Endothelial cell of umbilical vein (primary cell): ENCODE measurements at regions not wholly inside any gene's neighbourhood (a gene's known extent, or its start where the extent isn't known, plus 50 kb on each side); places are given as distances from the start of the nearest gene placed in this dataset.

Source experiments
- BruUV-seq: library from RNA; stranded (reverse); fragments of 400-500 nt; replicated peaks from 2 replicates; lab custom pipeline; 2021; lab: Mats Ljungman, UMichigan
- CTCF ChIA-PET: fragments of 300-600, 350-600 bp; sonication (Branson Sonifier 250); formaldehyde crosslinking; loops from one replicate; lab custom pipeline; 2021; ENCODE audit warnings: antibody characterized with exemption, inconsistent platforms; lab: Charles Lee
- POLR2A ChIA-PET: fragments of 300-600, 350-600 bp; sonication (Branson Sonifier 250); formaldehyde crosslinking; loops from one replicate; lab custom pipeline; 2021; ENCODE audit warnings: antibody characterized with exemption, inconsistent platforms; lab: Charles Lee
- DNase-seq: peaks from one replicate; pipeline ENCODE4 v3.0.0-alpha.2; 2011; ENCODE audit warnings: low read depth, low spot score
- FAIRE-seq: peaks from 2 replicates; lab custom pipeline; 2011; peaks lifted over from hg19 to GRCh38; lab: Jason Lieb, UNC
- H2AFZ ChIP-seq: 2 replicates; pipeline ENCODE4 v1.6.0; 2012; ENCODE audit warnings: low read depth, low read length, control low read depth, inconsistent platforms
- H3K27ac ChIP-seq: 2 replicates; pipeline ENCODE4 v1.5.1; 2011; ENCODE audit warnings: low read depth, mild to moderate bottlenecking, control low read depth, low read length, moderate library complexity; ENCODE audit not compliant: insufficient read depth
- H3K27me3 ChIP-seq, 2 experiments: 2 replicates each; pipeline versions ENCODE4 v1.6.0 to v1.6.1; 2011; ENCODE audit warnings: low read length in 2 of 2, mixed read lengths in 1 of 2; ENCODE audit not compliant: control insufficient read depth in 2 of 2, insufficient read depth in 2 of 2
- H3K36me3 ChIP-seq, 2 experiments: 2 replicates in 1 of 2; 3 replicates in 1 of 2; pipeline ENCODE4 v1.5.1; 2011; ENCODE audit warnings: low read length in 2 of 2, mild to moderate bottlenecking in 1 of 2, moderate library complexity in 1 of 2; ENCODE audit not compliant: control insufficient read depth in 2 of 2, insufficient read depth in 2 of 2; ENCODE audit errors: extremely low read depth in 1 of 2
- H3K4me1 ChIP-seq: 3 replicates; pipeline ENCODE4 v1.5.1; 2011; ENCODE audit warnings: mild to moderate bottlenecking, low read length; ENCODE audit not compliant: control insufficient read depth, insufficient read depth; ENCODE audit errors: extremely low read depth
- H3K4me2 ChIP-seq: 2 replicates; pipeline ENCODE4 v1.6.1; 2011; ENCODE audit warnings: low read length, control low read depth, mixed read lengths; ENCODE audit not compliant: insufficient read depth
- H3K4me3 ChIP-seq, 3 experiments: fragments of 200-600 bp in 1 of 3; sonication (generic), shearing (Covaris generic) in 1 of 3; replicated peaks in 1 of 3; 2 replicates each; pipeline ENCODE4 v1.5.1; 2011 to 2016; ENCODE audit warnings: control low read depth in 3 of 3, low read length in 3 of 3, mild to moderate bottlenecking in 2 of 3, inconsistent platforms in 1 of 3, low read depth in 1 of 3, moderate library complexity in 1 of 3; ENCODE audit not compliant: insufficient read depth in 1 of 3
- H3K79me2 ChIP-seq: 2 replicates; pipeline ENCODE4 v1.6.0; 2012; ENCODE audit warnings: low read length, inconsistent platforms; ENCODE audit not compliant: control insufficient read depth, insufficient read depth
- H3K9ac ChIP-seq: replicated peaks from 2 replicates; pipeline ENCODE3; 2011; ENCODE audit warnings: low read length, control low read depth; ENCODE audit not compliant: insufficient read depth; ENCODE audit errors: extremely low read depth
- H3K9me1 ChIP-seq: replicated peaks from 3 replicates; pipeline ENCODE4 v1.6.0; 2011; ENCODE audit warnings: mild to moderate bottlenecking, low read length; ENCODE audit not compliant: control insufficient read depth, insufficient read depth; ENCODE audit errors: extremely low read depth
- H3K9me3 ChIP-seq: replicated peaks from 2 replicates; pipeline ENCODE4 v1.5.1; 2012; ENCODE audit warnings: low read length, inconsistent platforms; ENCODE audit not compliant: control insufficient read depth, insufficient read depth
- H4K20me1 ChIP-seq: replicated peaks from 2 replicates; pipeline ENCODE3; 2011; ENCODE audit warnings: mild to moderate bottlenecking, low read length; ENCODE audit not compliant: control insufficient read depth, insufficient read depth; ENCODE audit errors: extremely low read depth
- CTCF ChIP-seq, 2 donors: IDR thresholded peaks; 1 replicate in 1 of 2; 2 replicates in 1 of 2; pipeline ENCODE4 v1.5.1; 2011; ENCODE audit warnings: low read length in 2 of 2, mild to moderate bottlenecking in 2 of 2, moderate library complexity in 2 of 2, control low read depth in 1 of 2, inconsistent platforms in 1 of 2, low read depth in 1 of 2; ENCODE audit not compliant: insufficient read depth in 1 of 2; ENCODE audit errors: extremely low read depth in 1 of 2
- EZH2 ChIP-seq: IDR thresholded peaks from 2 replicates; pipeline ENCODE4 v1.6.1; 2012; ENCODE audit warnings: borderline replicate concordance, low read depth, mild to moderate bottlenecking, moderate library complexity, low read length, inconsistent platforms; ENCODE audit not compliant: severe bottlenecking
- FOS ChIP-seq: IDR thresholded peaks from 2 replicates; pipeline ENCODE4 v1.6.1; 2011; ENCODE audit warnings: mild to moderate bottlenecking, low read length, moderate library complexity, borderline replicate concordance; ENCODE audit not compliant: insufficient read depth
- GATA2 ChIP-seq: IDR thresholded peaks from 2 replicates; pipeline ENCODE4 v1.7.0; 2011; ENCODE audit warnings: low read depth, mild to moderate bottlenecking, moderate library complexity, mixed read lengths, low read length; ENCODE audit not compliant: insufficient read length, insufficient read depth
- JUN ChIP-seq: IDR thresholded peaks from 2 replicates; pipeline ENCODE4 v1.6.1; 2011; ENCODE audit warnings: borderline replicate concordance, low read depth; ENCODE audit not compliant: insufficient read length, insufficient read depth
- MYC ChIP-seq: IDR thresholded peaks from one replicate; pipeline ENCODE4 v1.6.1; 2011; ENCODE audit warnings: mild to moderate bottlenecking, low read depth, low read length
- POLR2A ChIP-seq: IDR thresholded peaks from 2 replicates; pipeline ENCODE4 v1.6.1; 2012; ENCODE audit warnings: low read depth, mild to moderate bottlenecking, control low read depth, low read length
- POLR2AphosphoS5 ChIP-seq: IDR thresholded peaks from 2 replicates; pipeline ENCODE4 v1.6.1; 2012; ENCODE audit warnings: low read depth, mild to moderate bottlenecking, control low read depth, low read length, moderate library complexity; ENCODE audit not compliant: insufficient read depth
- dilution Hi-C: fragments of 300-500 bp; cut with MboI; formaldehyde crosslinking; loops from one replicate; pipeline ENCODE4 v1.15.0; 2019; ENCODE audit warnings: low sequenced_read_pairs; ENCODE audit not compliant: extremely low pct_ligation_motif_present
- intact Hi-C: fragments of 100-400 bp; cut with micrococcal nuclease; formaldehyde crosslinking; loops from one replicate; pipeline ENCODE4 v1.10.0; 2022
- TF ChIP-seq, protein P1 (sequence below): IDR thresholded peaks from 2 replicates; pipeline ENCODE4 v1.6.1; 2011; ENCODE audit not compliant: insufficient read depth, insufficient read length

DNA sequence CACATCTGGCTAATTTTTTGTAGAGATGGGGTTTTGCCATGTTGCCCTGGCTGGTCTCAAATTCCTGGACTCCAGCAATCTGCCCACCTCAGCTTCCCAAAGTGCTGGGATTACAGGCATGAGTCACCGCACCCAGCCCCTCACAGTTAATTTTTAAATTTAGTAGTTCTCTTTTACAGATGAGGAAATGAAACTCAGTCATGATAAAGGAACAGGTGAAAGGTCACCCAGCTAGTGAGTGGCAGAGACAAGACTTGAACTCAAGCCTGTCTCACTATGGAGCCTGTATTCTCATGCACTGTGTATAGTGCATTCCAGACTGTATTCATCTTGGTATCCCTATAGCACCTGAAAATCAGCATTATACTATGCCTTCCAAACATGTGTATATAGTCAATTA lies 77.1 kb upstream of the WSB1 start:
- dilution Hi-C loops: no loop called here
- Histone ChIP-seq H3K9me3 (no peaks in the 10 kb centered on the region), H3K4me1 (no peaks in the 10 kb centered on the region), H2AFZ (no peak overlapping the region), H3K4me2 (no peak overlapping the region), H3K4me3 (no peak overlapping the region), H3K27me3 (no peaks in the 10 kb centered on the region), H3K9ac (no peak overlapping the region), H3K27ac (no peak overlapping the region), H3K36me3 (no peaks in the 10 kb centered on the region), H4K20me1 (no peaks in the 10 kb centered on the region), H3K9me1 (no peaks in the 10 kb centered on the region), H3K79me2 (no peaks in the 10 kb centered on the region)
- no peak for FAIRE-seq
- DNase-seq: no peak
- ChIA-PET CTCF (no interaction called here), POLR2A (no interaction called here)
- intact Hi-C loops: no loop called here
- no TSS peak for BruUV-seq
- TF ChIP-seq CTCF (IDR thresholded peaks at IDR 0.05; ENCODE audit: extremely low read depth in 1 of 2, insufficient read depth in 1 of 2, low read depth in 1 of 2, low read length in 2 of 2): no peak
- TF ChIP-seq, protein P1, sequence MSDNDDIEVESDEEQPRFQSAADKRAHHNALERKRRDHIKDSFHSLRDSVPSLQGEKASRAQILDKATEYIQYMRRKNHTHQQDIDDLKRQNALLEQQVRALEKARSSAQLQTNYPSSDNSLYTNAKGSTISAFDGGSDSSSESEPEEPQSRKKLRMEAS: no peak
- TF ChIP-seq POLR2A: no peak
- no peak for TF ChIP-seq MYC
- TF ChIP-seq POLR2AphosphoS5: no peak
- no peak for TF ChIP-seq GATA2
- no peak for TF ChIP-seq FOS
- no peak for TF ChIP-seq JUN
- TF ChIP-seq EZH2: no peak
